Cardiac fibroblast (primary cell): ENCODE measurements at regions not wholly inside any gene's neighbourhood (a gene's known extent, or its start where the extent isn't known, plus 50 kb on each side); places are given as distances from the start of the nearest gene placed in this dataset.
"Not testable (repeated sequence)": the region's sequence is repeated elsewhere in the genome, so short reads cannot be mapped to it uniquely, and the experiment has no call there.

ENCODE experiments used
- DNase-seq, 2 donors: peaks; one replicate each; pipeline versions ENCODE4 v3.0.0 to v3.0.0-alpha.2; 2010; ENCODE audit warnings: low read depth in 2 of 2
- H3K4me3 ChIP-seq, 2 donors: replicated peaks in 1 of 2; 1 replicate in 1 of 2; 2 replicates in 1 of 2; pipeline ENCODE4 v1.5.1; 2011; ENCODE audit warnings: low read depth in 2 of 2, low read length in 2 of 2, mild to moderate bottlenecking in 2 of 2, moderate library complexity in 1 of 2
- CTCF ChIP-seq: IDR thresholded peaks from one replicate; pipeline ENCODE4 v1.5.1; 2011; ENCODE audit warnings: low read depth, mild to moderate bottlenecking, low read length, inconsistent platforms

DNA sequence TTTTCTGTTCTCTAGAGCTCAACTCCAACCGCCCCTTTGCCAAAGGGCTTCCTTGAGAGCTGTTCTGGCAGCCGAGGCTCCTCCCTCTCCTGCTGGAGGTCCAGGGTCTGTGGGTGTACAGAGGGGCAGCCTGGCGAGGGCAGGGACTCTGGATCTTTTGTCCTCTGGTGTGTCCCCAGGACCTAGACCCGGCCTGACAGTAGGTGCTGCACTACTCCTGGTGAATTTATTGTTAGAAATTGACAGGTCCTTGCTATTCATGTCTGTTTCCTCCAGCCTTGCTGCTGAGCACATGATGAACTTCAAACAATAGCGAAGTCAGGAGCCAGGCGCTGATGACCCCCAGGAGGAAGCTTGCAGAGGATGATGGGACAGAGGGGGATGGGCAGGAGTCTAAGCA is 234.7 kb upstream of the SULF2 start:
- no peak for DNase-seq
- H3K4me3 ChIP-seq = no peak overlapping the region
- no peak for TF ChIP-seq CTCF

DNA sequence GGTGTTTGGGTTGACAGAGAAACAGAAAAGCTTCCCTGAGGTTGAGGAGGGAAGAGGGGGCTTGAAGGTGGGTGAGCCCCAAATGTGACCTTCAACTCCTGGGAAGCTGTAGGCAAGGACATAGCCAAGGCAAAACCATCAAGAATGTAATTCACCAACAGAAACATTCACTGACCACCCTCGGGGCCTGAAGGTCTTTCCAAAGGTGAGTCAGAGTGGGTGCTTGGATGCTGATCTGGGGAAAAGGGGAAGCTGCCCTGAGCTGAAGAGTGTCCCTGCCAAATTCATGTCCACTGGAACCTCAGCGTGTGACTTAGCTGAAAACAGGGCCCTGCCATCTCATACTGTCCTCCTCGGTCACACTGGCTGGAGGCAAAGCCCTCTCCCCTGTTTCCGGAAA is 234.2 kb upstream of the SULF2 start:
- H3K4me3 ChIP-seq = no peak overlapping the region
- DNase-seq = no peak
- TF ChIP-seq CTCF = no peak

- H3K4me3 ChIP-seq = not testable (repeated sequence)
- DNase-seq = peak in 1 of 2 donors; percentile 50
Measured at GRCh38 chr20:48018851-48019250, 233.6 kb upstream of the SULF2 start.

- no peak for DNase-seq
- no peak overlapping the region for H3K4me3 ChIP-seq
- TF ChIP-seq CTCF = no peak
Measured at GRCh38 chr20:48017992-48018391, 232.7 kb upstream of the SULF2 start.

DNA sequence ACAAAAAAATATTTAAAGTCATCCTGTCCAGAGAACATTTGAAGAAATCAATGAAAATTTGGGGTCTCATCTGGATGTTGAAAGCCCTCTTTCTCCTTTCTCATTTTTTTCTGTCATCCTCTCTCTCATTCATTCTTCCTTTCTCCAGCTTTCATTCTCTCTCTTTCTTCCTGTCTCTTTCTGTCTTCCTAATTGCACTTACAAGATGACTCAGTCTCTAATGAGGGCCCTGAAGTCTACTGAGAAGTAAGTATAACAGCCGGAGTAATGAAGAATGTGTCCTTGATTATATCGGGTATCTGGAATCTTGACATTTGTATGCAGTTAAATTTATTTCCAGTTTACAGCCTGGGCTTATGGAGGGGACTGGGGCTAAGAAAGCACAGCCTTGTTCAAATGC is 232.2 kb upstream of the SULF2 start:
- no peak overlapping the region for H3K4me3 ChIP-seq
- TF ChIP-seq CTCF = no peak
- DNase-seq = no peak

GRCh38 chr20:48015943-48016723 is 230.9 kb upstream of the SULF2 start:
- peak; percentile 18 to 96 for DNase-seq
- no peak for TF ChIP-seq CTCF
- H3K4me3 ChIP-seq = no peak overlapping the region

DNA sequence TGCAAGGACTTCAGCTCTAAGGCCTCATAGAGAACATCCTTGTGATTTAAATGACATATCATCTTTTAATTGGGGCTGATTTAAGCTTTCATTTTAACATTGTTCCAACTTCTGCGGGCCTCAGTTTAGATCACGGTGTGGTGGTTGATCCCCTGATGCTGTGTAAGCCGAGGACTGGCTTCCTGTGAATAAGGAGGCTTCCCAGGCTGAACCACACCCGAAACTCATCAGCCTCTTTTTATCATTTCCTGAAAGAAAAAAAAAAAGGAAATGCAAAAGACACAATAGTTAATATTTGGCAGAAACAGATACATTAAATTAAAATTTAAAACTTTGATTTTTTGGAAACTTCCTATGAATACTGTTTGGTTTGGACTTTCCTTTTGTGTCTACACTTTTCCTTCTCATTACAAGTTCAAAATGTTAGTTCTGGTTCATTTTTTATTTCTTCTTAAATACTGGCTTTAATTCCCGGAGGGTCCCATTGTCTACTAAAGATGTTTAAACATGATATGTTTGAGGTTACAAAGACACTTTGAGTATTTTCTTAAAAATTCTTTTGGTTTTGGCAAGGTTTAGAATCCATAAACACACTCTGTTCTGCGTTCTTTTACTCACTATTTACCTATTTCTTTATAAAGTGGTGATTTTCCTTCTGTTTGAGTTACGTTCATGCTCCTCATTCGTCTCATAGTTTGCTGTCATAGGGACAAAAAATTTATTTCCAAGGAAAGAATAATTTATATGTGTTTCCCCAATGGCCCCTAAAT is 230.0 kb upstream of the SULF2 start:
- peak in 1 of 2 donors; percentile 34 for DNase-seq
- H3K4me3 ChIP-seq = no peak overlapping the region
- TF ChIP-seq CTCF = no peak
